ENCODE measurements at regions not wholly inside any gene's neighbourhood (a gene's known extent, or its start where the extent isn't known, plus 50 kb on each side); places are given as distances from the start of the nearest gene placed in this dataset.

- TF ChIP-seq, protein P1, sequence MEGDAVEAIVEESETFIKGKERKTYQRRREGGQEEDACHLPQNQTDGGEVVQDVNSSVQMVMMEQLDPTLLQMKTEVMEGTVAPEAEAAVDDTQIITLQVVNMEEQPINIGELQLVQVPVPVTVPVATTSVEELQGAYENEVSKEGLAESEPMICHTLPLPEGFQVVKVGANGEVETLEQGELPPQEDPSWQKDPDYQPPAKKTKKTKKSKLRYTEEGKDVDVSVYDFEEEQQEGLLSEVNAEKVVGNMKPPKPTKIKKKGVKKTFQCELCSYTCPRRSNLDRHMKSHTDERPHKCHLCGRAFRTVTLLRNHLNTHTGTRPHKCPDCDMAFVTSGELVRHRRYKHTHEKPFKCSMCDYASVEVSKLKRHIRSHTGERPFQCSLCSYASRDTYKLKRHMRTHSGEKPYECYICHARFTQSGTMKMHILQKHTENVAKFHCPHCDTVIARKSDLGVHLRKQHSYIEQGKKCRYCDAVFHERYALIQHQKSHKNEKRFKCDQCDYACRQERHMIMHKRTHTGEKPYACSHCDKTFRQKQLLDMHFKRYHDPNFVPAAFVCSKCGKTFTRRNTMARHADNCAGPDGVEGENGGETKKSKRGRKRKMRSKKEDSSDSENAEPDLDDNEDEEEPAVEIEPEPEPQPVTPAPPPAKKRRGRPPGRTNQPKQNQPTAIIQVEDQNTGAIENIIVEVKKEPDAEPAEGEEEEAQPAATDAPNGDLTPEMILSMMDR (IDR thresholded peaks at IDR 0.05): no peak
- TF ChIP-seq POLR2A (IDR thresholded peaks at IDR 0.05): no peak
- TF ChIP-seq EP300 (IDR thresholded peaks at IDR 0.05): no peak
Observed at GRCh38 chr11:95556342-95557163, 233.0 kb downstream of the FAM76B start.
